AG04449 (cell line): ENCODE measurements at regions not wholly inside any gene's neighbourhood (a gene's known extent, or its start where the extent isn't known, plus 50 kb on each side); places are given as distances from the start of the nearest gene placed in this dataset.

ENCODE experiments used
- CTCF ChIA-PET: fragments of 350-600 bp; formaldehyde crosslinking; extraction: SDS; loops from one replicate; lab custom pipeline; 2021; ENCODE audit warnings: antibody characterized with exemption; lab: Yijun Ruan, JAX
- POLR2A ChIA-PET: fragments of 400-600, 350-600 bp; formaldehyde crosslinking; extraction: SDS; loops from one replicate; lab custom pipeline; 2020; ENCODE audit warnings: antibody characterized with exemption, inconsistent platforms; lab: Yijun Ruan, JAX
- DNase-seq: peaks from one replicate; pipeline ENCODE4 v3.0.0-alpha.2; 2010; ENCODE audit warnings: low read depth, low spot score
- H3K4me3 ChIP-seq: 2 replicates; pipeline ENCODE4 v1.5.1; 2011; ENCODE audit warnings: low read depth, mild to moderate bottlenecking, control low read depth, low read length
- CTCF ChIP-seq: IDR thresholded peaks from one replicate; pipeline ENCODE4 v1.5.1; 2011; ENCODE audit warnings: mild to moderate bottlenecking, moderate library complexity, low read length, control low read depth, inconsistent platforms; ENCODE audit not compliant: insufficient read depth; ENCODE audit errors: missing control alignments

- no peak overlapping the region for H3K4me3 ChIP-seq
- TF ChIP-seq CTCF = no peak
- CTCF ChIA-PET = no interaction called here
- no peak for DNase-seq
- POLR2A ChIA-PET = no interaction called here
Observed at GRCh38 chr4:12144051-12144450, 715.4 kb upstream of the HS3ST1 start.

GRCh38 chr4:12140864-12141263 is 712.2 kb upstream of the HS3ST1 start:
- ChIA-PET CTCF (no interaction called here), POLR2A (no interaction called here)
- no peak for TF ChIP-seq CTCF
- no peak for DNase-seq
- H3K4me3 ChIP-seq = no peak overlapping the region

GRCh38 chr4:12139296-12139695 is 710.6 kb upstream of the HS3ST1 start:
- ChIA-PET CTCF (no interaction called here), POLR2A (no interaction called here)
- no peak overlapping the region for H3K4me3 ChIP-seq
- no peak for TF ChIP-seq CTCF
- DNase-seq = no peak

- CTCF ChIA-PET = no interaction called here
- H3K4me3 ChIP-seq = no peak overlapping the region
- POLR2A ChIA-PET = no interaction called here
- TF ChIP-seq CTCF = no peak
- no peak for DNase-seq
Observed at GRCh38 chr4:12138488-12138887, 709.8 kb upstream of the HS3ST1 start.

GRCh38 chr4:12137575-12137974 is 708.9 kb upstream of the HS3ST1 start:
- TF ChIP-seq CTCF = no peak
- no peak overlapping the region for H3K4me3 ChIP-seq
- CTCF ChIA-PET = no interaction called here
- no peak for DNase-seq
- POLR2A ChIA-PET = no interaction called here

- no peak for TF ChIP-seq CTCF
- ChIA-PET CTCF (no interaction called here), POLR2A (no interaction called here)
- no peak for DNase-seq
- H3K4me3 ChIP-seq = no peak overlapping the region
Observed at GRCh38 chr4:12126474-12126873, 697.8 kb upstream of the HS3ST1 start.
